ENCODE measurements at regions not wholly inside any gene's neighbourhood (a gene's known extent, or its start where the extent isn't known, plus 50 kb on each side); places are given as distances from the start of the nearest gene placed in this dataset.
"Not testable (repeated sequence)": the region's sequence is repeated elsewhere in the genome, so short reads cannot be mapped to it uniquely, and the experiment has no call there.

DNA sequence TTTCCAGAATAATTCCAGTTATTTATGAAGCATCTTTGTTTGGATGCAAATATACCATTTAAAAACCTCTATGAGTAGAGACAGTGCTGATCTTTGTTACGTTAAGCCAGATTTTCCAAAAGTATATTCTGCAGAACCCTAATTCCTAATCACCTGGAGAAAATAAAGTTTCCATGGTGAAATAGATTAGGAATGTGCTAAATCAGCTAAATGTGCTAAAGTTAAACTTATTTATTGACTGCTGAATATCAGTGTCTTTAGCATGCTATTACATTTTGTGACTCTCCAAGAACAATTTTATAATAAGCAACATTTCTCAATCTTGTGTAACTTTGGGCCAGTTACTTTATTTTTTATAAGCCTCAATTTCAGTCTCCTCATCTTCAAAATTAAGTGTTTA lies 196.3 kb upstream of the NFIA start:
- DNase-seq: no peak

DNA sequence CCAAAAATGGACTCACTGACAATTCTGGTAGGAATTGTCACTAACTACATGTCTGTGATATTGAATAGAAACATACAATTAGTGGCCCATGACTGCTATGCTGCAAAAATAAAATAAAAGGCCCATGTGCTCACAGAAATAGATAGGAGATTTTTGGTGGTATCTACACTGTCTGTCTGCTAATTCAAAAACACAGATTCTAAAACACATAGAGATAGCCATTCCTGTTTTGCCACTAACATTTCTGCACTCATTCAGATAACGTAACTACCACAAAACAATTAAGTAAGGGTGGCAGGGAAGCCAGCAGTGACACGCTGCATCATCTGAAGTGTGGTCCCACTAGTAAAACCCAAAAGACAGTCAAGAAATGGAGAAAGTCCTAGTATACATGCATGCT lies 202.2 kb upstream of the NFIA start:
- no peak for DNase-seq

DNA sequence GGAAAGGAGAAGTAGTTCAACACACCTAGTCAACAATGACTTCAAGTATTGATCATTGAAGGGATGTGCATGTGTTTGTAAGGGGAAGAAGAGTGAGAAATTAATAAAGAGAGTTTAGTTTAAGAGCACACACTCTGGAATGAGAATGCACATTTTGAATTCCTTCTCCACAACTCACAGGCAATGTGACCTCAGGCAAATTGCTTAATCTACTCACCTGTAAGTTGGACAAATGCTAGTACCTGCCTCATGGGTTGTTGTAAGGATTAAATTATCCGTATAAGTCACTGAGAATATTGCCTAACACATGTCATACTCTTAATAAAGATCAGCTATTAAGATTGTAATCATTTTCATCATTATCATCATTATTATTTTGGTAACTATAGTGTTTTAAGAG lies 204.0 kb upstream of the NFIA start:
- no peak for DNase-seq

DNA sequence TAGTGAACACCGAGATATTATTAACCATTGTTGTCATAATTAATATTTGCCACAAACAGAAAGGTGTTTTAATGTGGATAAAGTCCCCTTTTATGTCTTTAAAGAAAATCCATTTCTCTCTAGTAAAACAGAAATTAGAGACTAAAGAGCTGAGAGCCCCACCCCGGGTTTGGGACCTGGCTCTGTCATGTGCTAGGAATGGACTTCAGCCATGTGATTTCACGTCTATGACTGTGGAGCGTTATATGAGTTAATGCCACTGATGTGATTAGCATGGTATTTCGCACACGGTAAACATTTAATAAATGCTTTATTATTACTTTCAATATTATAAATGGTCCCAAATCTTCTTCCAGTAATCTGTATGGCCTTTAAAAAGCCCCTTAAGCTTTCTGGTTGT lies 205.0 kb upstream of the NFIA start:
- no peak for DNase-seq

DNA sequence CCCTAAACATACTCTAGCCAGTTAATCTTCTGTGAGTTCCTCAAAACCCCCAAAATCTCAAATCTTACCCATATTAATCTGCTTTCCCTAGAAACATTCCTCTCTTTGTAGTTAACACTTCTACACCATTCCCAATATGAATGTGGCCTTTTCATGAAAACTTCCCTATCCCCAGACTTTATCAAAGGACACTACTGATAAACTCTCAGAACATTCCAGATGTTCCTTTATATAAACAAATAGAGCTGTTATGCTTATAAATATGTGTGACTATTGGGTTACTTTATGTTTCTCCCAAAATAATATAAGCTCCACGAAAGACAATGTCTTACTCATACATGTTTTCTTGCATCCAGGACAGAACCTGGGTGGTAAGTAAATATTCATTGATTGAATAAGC lies 205.4 kb upstream of the NFIA start:
- no peak for DNase-seq

DNA sequence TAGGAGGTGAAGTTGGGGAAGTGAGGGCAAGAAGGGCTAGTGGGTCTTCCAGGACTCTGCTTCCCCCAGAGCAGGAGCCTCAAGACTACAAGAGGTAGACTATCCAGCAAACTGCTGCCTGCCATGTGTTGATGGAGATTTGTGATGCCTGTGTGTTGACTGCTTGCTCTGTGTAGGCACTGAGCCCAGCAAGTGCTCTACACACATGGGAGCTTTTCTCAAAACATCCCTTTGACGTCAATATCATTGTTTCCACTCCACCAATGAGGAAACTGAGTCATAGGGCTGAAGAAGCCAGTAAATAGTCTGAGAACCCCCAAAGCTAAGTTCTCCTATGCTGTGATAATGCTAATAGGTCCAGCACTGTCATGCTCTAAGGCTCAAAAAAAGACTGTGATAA lies 207.2 kb upstream of the NFIA start:
- no peak for DNase-seq

DNA sequence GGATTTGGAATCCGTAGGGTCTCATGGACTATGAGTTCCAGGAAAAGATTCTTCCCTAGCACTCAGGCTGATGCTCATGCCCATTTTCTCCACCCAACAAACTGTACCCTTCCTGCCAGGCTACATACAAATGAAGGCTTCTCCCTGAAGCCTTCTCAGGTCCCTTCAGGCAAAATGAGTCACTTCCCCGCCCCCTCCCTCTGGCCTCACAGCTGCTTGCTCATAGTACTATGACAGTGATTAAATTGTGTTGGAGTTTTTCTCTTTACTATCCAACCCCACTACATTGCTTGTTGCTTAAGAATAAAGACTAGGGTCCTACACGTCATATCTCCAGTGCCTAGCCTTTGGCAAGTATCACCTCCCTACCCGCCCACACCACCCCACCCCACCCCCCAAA lies 207.6 kb upstream of the NFIA start:
- DNase-seq: peak; percentile 50

DNA sequence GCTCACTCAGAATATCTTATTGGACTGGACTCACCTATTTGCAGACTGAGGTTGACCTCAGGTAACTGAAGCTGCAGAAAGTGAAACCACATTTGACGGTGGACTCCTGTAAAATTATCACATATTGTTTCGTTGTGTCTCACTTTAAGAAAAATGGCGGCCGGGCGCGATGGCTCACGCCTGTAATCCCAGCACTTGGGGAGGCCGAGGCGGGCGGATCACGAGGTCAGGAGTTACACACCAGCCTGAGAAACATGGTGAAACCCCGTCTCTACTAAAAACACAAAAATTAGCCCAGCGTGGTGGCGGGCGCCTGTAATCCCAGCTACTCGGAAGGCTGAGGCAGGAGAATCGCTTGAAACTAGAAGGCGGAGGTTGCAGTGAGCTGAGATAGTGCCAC lies 209.0 kb upstream of the NFIA start:
- not testable (repeated sequence) for DNase-seq

DNA sequence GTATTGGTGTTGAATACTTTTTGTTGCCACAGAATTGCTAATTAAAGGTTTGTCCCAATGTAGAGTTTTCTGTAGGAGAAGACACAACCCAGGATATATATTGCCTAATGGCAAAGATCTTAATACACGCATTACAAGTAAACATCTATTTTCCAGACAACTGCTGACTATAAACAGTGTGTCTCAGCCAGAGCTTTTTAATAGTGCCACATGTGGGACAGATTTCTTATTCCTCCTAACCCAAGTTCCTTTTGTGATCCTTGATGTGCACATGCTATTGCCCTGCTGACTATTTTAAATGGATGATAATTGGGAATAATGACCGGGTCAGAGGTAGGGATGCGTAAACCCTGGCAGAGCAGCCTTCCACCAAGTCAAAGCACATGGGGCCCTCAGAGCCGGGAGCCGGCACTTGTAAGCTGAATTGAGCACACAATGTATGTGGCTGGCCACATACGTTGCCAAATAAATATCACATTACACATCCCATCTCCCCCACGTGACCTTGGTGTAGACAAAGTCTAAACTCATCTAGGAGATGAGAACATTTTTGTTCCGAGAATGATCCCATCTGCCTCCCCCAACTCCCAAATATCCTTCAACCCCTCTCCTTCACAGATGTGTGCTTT lies 209.8 kb upstream of the NFIA start:
- no peak for DNase-seq

DNA sequence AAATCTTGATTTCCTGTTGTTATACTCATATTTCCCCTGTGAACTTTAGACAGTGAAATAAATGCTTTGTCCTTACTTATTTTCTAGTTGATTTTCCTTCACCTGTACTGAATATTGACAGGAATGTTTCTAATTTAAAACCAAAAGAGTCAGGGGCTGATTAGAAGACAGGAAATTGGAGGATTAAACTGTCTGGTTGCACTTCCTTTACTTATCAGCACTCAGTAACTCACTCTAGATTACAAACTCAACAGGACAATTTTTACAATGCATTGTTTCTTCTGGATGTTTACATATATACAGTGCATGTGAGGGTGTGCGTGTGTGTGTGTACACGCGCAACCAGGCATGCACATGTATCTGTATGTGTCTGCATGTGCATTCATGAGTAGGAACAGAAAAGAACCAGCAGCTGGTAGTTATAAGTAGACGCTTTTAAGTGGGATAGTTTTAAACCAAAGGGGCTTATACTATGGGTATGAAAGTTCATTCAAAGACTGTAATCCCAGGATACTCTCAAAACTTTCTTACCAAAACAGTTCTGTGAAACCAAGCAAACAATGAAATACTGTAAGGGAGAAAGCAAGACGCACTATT lies 212.0 kb upstream of the NFIA start:
- DNase-seq: no peak

DNA sequence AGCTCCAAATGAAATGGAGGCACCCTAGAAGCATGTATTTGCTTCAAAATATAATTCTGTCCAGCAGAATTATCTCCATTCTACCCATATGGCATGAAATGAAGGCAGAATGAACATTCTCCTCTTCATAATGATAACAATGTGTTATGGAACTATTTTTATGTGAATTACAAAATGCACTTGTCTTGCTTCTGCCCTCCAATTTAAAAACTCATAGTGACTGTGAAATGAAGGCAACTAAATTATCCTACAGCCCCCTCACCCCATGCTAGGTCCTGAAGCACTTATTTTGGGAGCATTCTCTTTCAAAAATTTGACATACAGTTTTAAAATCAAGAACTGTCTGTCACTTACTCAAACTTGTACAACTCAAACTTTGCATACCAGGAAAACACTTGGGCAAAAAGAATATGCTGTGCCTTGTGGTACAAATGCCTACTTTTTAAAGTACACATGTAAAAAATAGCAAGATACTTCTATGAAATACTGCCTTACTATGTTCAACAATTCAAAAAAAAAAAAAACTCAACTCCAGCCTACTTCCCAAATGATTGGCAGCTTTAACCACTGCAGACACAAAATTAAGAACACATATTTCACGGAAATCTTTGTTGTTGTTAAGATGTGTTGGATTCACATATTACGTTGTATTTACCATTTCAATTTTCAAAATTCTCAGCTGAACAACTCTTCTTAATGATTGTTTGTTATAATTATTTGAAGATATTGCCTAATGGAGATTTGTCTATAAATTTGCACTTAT lies 213.3 kb upstream of the NFIA start:
- no peak for DNase-seq

DNA sequence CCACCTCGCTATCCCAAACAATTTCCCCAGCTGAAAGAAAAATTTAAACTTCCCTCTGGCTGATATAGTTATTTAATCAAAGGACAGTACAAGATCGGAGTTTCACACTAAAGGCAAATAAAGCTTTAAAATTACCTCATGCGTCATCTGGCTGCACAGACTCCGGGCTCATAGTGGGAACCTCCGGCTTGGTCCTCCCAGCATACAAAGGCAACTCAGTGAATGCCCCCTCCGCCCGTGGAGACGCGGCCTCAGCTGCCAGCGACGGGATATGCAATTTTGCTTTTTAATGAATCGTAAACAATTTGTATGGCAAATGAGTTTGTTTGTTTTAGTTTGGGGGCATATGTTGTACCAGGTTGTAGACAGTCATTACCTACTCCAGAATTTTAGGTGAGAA lies 214.6 kb upstream of the NFIA start:
- DNase-seq: no peak

DNA sequence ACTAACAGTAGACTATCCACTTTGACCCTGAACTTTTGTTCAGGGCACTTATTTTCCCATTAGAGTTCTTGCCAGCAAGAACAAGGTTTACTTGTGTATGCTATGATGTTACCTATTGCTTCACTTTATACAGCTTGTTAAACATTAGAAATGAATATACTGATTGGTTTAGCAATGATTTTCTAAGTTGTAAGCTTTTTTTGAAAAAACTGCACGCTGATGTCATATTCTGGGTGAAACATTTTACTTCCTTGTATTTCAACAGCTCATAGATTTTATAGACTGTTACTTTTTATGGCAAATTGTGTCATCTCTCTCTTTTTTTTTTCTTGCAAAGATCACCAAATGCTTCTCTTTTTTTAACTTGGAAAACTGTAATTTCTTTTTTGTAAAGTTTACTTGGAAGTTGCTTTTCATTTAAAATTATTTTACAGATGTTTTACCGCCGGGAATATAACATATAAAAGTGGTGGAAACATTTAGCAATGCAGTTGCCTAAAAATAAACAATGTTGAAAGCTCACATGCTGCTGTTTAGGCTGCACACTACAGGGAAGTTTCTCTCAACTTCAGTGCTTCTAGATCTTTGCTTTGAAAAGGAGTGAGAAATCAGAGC lies 215.3 kb upstream of the NFIA start:
- no peak for DNase-seq

DNA sequence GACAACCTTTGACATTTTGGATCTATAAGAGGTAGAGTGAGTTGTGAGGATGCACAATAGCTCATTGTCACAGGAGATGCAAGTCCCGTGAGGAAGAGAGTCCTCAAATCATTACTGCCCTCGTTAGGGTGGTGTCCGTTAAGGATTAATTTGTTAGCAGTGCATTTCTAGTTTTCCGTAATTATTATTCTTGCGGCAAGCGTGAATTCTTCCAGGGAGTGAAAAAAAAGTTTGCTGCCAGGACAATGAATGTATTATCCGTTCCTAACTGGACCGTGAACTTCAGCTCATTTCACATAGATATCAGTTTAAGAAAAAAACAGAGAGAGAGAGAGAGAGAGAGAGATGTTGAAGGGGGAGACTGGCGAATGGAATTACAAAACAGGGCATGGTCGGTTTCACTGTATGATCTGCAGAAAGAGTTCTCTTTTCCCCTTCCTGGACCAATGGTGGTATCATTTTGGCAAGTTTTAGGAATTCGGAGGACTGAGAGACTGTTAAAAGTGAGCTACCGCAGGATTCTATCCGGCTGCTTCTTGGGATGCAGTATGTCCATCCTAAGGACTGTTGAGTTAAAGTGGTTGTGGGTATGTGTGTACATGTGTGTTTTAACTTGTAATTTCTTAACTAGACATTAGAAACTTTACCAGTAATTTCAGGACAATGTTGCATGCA lies 216.0 kb upstream of the NFIA start:
- DNase-seq: no peak

DNA sequence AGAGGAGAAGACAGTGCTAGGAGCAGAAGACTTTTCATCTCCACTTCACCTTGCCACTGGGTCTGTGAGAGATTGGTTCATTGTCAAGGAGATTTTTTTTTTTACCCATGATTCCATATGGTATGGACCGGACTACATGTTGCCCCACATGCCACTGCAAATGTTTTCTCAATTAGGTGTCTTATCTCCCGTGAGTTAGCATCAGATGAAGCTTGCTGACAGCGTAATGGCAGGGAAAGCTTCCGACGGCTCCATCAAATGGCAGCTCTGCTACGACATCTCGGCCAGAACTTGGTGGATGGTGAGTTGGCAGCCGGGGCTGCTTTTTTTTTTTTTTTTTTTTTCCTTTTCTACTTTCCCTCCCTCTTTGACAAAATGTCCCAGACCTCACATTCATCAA lies 217.2 kb upstream of the NFIA start:
- DNase-seq: no peak

DNA sequence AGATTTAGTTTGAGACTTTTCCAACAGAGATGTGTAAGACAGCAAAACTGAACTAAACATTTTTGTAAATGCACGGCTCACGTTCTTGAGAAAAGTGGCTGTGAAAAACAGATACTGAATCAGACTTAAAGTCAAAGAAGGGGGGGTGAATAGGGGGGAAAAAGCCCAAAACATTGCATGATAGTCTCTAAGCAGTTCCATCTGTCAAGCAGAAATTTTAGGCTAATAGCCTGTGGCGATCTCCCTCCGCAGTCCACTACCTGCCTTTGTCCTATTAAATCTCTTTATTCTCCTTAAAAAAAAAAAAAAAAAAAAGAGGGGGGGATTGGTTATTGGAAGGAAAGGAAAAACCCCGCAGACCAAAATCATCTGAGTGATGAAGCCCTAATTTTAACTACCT lies 217.6 kb upstream of the NFIA start:
- DNase-seq: no peak

DNA sequence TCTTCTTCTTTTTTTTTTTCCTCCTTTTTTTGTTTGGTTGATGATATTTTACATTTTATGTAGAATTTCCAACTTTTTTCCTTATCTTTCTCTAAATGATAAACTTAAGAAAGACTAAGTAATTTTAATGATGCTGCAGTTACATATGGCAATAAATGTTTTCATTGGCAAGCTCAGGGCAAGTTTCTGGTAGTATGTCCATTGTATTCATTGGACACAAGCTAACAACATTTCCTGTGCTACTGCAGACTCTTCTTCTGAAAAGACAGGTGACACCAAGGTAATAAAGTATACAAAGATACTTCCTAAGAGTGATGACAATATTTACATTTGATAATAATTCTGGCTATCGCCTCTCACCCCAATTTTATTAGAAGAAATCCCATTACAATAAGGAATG lies 219.2 kb upstream of the NFIA start:
- no peak for DNase-seq

DNA sequence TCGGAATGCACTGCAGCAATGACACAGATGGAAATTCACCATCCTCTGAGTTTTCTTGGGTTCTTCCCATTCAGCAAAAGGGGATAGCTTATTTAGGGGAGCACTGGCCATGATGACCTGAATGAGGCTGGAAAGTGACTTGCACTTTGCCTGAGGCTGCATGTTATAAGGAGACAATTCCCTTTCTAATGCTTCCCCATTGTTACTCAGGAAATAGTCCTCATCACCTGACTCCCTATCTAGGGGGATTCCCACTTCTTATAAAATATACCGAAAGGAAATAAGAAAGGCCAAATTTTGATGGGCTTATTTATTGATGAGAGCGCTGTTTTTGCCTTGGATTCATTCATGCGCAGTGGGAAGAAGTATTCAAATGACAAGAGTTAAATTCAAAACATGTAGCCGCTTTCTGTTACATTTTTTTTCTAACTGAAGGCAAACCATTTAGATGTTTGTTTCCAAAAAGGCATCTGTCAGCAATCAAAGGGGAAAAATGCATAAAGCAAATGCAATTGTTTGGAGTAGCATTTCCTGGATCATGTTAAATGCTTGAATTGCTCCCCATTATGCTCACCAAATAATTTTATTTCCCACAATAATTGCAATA lies 220.3 kb upstream of the NFIA start:
- DNase-seq: no peak

DNA sequence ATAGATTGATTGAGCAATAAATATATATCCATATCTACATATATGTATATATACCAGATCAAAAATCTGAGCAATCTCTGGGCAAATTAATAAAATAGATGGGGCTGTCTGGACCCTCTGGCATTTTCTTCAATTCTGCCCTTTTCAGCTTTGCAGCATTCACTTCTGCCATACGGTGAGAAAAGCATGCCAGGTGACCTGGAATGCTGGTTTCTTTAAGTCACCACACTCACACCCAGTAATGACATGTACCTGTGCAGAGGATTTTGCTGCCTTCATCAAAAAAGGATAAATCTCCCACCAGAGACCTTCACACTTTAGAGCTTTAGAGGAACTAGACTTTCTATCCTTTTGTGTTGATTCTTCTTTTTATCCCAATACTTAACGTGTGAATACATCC lies 223.2 kb upstream of the NFIA start:
- no peak for DNase-seq

DNA sequence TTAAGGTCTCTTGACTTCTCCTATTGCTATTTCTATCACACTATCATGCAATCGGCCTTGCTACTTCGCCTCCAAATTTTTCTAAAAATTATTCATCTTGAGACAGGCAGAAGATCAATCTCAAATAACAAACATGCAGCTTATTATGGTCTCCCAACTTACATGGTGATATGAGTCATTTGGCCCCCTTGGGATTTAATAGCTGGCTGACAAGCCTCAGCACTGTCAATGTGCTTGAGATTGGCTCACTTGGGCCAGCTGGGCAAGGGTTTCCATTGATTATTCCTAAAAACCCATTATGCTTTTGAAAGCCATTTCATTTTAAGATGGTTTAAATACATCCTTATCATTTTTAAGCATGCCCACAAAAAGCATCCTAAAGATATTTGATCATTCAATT lies 224.5 kb upstream of the NFIA start:
- no peak for DNase-seq

DNA sequence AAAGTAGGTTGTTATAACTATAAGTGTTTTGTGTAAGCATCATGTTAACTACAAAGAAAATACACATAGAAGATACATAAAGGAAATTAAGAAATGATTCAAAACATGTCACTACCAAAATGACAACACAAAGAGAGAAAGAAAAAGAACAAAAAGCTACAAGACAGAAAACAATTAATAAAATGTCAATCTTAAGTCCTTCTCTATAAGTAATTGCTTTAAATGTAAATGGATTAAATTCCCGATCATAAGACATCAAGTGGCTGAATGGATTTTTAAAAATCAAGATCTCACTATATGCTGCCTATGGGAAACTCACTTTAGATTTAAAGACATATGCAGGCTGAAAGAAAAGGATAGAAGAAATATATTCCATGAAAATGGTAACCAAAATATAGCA lies 232.3 kb upstream of the NFIA start:
- no peak for DNase-seq

DNA sequence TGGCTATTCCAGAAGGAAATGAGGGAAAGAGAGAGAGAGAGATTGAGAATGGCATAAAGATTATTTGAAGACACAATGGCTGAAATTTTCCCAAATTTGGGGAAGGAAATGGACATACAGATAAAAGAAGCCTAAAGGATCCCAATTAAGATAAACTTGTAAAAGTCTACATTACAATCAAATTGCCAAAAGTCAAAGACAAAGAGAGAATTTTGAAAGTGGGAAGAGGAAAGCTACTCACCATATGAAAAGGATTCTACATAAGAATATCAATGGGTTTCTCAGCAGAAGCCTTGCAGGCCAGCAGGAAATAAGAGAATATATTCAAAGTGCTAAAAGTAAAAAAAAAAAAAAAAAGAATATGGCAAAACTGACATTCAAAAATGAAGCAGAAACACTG lies 233.0 kb upstream of the NFIA start:
- no peak for DNase-seq

DNA sequence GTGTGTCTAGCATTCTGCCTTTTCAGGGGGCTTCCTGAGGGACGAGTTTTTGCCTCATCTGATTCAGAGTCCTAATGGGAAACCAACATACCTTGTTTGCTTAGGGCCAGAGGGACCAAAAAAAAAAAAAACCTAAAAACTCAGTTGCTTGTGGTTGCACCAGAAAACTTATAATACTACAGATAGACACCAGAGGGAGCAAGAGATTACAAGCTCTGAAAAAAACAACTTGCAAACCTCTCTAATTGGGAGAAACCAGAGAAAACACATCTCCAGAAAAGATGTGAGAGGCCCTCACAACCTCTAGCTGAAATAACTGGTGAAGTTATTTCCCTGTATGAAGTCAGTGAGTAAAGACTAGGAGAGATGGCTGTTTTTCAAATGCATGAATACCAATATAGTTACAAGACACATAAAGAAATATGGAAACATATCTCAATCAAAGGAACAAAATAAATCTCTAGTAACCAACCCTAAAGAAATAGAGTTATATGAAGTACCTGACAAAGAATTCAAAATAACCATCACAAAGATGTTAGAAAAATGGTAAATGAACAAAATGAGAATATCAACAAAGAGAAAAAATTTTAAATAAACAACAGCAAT lies 233.7 kb upstream of the NFIA start:
- no peak for DNase-seq
